SU-DHL-6 (cell line): ENCODE measurements at regions not wholly inside any gene's neighbourhood (a gene's known extent, or its start where the extent isn't known, plus 50 kb on each side); places are given as distances from the start of the nearest gene placed in this dataset.

Experiments
- H2AFZ ChIP-seq: fragments of 200-600 bp; sonication (generic); 2 replicates; pipeline ENCODE4 v1.6.1; 2014; ENCODE audit warnings: low read depth, mild to moderate bottlenecking, moderate library complexity, mixed read lengths, antibody characterized with exemption, low read length; ENCODE audit not compliant: severe bottlenecking
- H3F3A ChIP-seq: fragments of 200-600 bp; shearing (Covaris generic); 2 replicates; pipeline ENCODE4 v1.6.0; 2016; ENCODE audit warnings: antibody characterized with exemption, mild to moderate bottlenecking; ENCODE audit not compliant: insufficient read depth
- H3K27ac ChIP-seq: fragments of 200-600 bp; sonication (generic); 2 replicates; pipeline ENCODE4 v1.5.1; 2016; ENCODE audit warnings: low read depth, mild to moderate bottlenecking, low read length, moderate library complexity, mixed read lengths
- H3K27me3 ChIP-seq: fragments of 200-600 bp; sonication (generic), shearing (Covaris generic); 2 replicates; pipeline ENCODE4 v1.6.0; 2014; ENCODE audit warnings: mild to moderate bottlenecking, low read length
- H3K36me3 ChIP-seq: fragments of 200-600 bp; sonication (generic); 2 replicates; pipeline ENCODE4 v1.6.1; 2014; ENCODE audit warnings: mild to moderate bottlenecking, low read length, mixed read lengths
- H3K4me2 ChIP-seq: fragments of 300-600, 200-600 bp; shearing (Covaris generic), sonication (generic); 2 replicates; pipeline ENCODE4 v1.6.0; 2014; ENCODE audit warnings: low read length, low read depth, mild to moderate bottlenecking; ENCODE audit not compliant: poor library complexity, severe bottlenecking
- H3K4me3 ChIP-seq: fragments of 200-600 bp; sonication (generic); 2 replicates; pipeline ENCODE4 v1.5.1; 2014; ENCODE audit warnings: antibody characterized with exemption, low read length, mild to moderate bottlenecking, mixed read lengths; ENCODE audit not compliant: insufficient read depth, poor library complexity, severe bottlenecking
- H3K79me2 ChIP-seq: fragments of 200-600 bp; sonication (generic); 2 replicates; pipeline ENCODE4 v1.6.1; 2014; ENCODE audit warnings: mild to moderate bottlenecking, low read length, moderate library complexity; ENCODE audit not compliant: insufficient read depth
- H3K9ac ChIP-seq: fragments of 200-600 bp; sonication (generic); 2 replicates; pipeline ENCODE4 v1.7.0; 2014; ENCODE audit warnings: mild to moderate bottlenecking, low read length
- H3K9me2 ChIP-seq: fragments of 200-600 bp; sonication (generic); replicated peaks from 2 replicates; pipeline ENCODE4 v1.6.1; 2014; ENCODE audit warnings: low read length; ENCODE audit not compliant: insufficient read depth
- H3K9me3 ChIP-seq: fragments of 200-600 bp; sonication (generic); 2 replicates; pipeline ENCODE4 v1.6.1; 2014; ENCODE audit warnings: low read length, mixed read lengths; ENCODE audit not compliant: insufficient read depth
- H4K20me1 ChIP-seq: fragments of 200-600 bp; sonication (generic); 2 replicates; pipeline ENCODE4 v1.6.1; 2014; ENCODE audit warnings: low read depth, mild to moderate bottlenecking, antibody characterized with exemption, low read length, moderate library complexity, mixed read lengths
- EZH2phosphoT487 ChIP-seq: fragments of 200-600 bp; sonication (generic), shearing (Covaris generic); conservative IDR thresholded peaks from 2 replicates; pipeline ENCODE4 v1.6.1; 2018; ENCODE audit warnings: mild to moderate bottlenecking, antibody characterized with exemption, low read length, moderate library complexity, mixed read lengths
- TF ChIP-seq, protein P1 (sequence below): fragments of 200-600 bp; sonication (generic); IDR thresholded peaks from one replicate; pipeline ENCODE4 v1.5.1; 2017; ENCODE audit warnings: antibody characterized with exemption, mild to moderate bottlenecking, low read length, moderate library complexity; ENCODE audit not compliant: insufficient read depth, poor library complexity, severe bottlenecking

DNA sequence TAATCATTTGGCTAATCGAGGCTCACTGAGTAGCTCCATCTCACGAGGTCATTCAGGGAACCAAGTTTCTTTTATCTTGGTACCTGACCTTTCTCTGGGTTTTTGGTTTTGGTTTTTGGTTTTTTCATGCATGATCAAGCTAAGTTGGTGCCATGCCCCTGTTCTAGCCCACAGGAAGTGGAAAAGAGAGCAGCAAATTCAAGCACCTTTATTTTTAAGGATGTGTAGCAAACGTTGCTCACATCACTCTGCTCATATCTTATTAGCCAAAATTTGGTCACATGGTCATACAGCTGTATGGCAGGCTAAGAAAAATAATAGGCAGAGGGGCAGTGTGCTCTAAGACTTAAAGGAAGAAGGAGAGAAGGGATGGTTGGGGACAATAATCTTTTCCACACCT, 593.5 kb downstream of the DIAPH3 start:
- H3K4me3 ChIP-seq = no peak overlapping the region
- H4K20me1 ChIP-seq = no peaks in the 10 kb centered on the region
- no peaks in the 10 kb centered on the region for H3K27me3 ChIP-seq
- no peaks in the 10 kb centered on the region for H3K79me2 ChIP-seq
- TF ChIP-seq, protein P1, sequence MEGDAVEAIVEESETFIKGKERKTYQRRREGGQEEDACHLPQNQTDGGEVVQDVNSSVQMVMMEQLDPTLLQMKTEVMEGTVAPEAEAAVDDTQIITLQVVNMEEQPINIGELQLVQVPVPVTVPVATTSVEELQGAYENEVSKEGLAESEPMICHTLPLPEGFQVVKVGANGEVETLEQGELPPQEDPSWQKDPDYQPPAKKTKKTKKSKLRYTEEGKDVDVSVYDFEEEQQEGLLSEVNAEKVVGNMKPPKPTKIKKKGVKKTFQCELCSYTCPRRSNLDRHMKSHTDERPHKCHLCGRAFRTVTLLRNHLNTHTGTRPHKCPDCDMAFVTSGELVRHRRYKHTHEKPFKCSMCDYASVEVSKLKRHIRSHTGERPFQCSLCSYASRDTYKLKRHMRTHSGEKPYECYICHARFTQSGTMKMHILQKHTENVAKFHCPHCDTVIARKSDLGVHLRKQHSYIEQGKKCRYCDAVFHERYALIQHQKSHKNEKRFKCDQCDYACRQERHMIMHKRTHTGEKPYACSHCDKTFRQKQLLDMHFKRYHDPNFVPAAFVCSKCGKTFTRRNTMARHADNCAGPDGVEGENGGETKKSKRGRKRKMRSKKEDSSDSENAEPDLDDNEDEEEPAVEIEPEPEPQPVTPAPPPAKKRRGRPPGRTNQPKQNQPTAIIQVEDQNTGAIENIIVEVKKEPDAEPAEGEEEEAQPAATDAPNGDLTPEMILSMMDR = no peak
- TF ChIP-seq EZH2phosphoT487 = no peak
- H3K9ac ChIP-seq = no peak overlapping the region
- no peak overlapping the region for H3K27ac ChIP-seq
- no peak overlapping the region for H2AFZ ChIP-seq
- H3K36me3 ChIP-seq = no peaks in the 10 kb centered on the region
- no peaks in the 10 kb centered on the region for H3K9me3 ChIP-seq
- H3F3A ChIP-seq = no peaks in the 10 kb centered on the region
- H3K4me2 ChIP-seq = no peak overlapping the region
- no peaks in the 10 kb centered on the region for H3K9me2 ChIP-seq

DNA sequence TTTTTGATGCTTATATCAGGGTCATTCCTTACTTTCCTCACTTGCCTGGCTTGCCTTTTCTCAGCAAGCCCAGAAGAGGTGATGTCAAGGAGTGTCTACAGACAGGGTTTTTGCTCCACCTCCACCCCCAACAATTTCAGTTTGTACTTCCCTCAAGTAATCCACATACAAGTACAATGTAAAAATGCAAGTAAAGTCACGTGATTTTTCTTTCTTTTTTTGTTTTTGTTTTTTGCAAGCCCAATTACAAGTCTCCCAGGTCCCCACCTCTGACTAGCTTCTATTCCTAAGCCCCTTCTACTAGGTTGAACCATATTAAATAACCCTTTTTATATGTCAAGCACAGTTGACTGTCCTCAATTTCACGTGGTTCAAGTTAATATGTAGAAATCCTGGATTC, 579.6 kb downstream of the DIAPH3 start:
- Histone ChIP-seq H3K4me2 (no peak overlapping the region), H3K4me3 (no peak overlapping the region), H2AFZ (no peak overlapping the region), H4K20me1 (no peaks in the 10 kb centered on the region), H3F3A (no peaks in the 10 kb centered on the region), H3K9me3 (no peaks in the 10 kb centered on the region), H3K27ac (no peak overlapping the region), H3K79me2 (no peaks in the 10 kb centered on the region), H3K36me3 (no peaks in the 10 kb centered on the region), H3K9me2 (no peaks in the 10 kb centered on the region), H3K9ac (no peak overlapping the region), H3K27me3 (no peaks in the 10 kb centered on the region)
- no peak for TF ChIP-seq EZH2phosphoT487
- TF ChIP-seq, protein P1 = no peak

DNA sequence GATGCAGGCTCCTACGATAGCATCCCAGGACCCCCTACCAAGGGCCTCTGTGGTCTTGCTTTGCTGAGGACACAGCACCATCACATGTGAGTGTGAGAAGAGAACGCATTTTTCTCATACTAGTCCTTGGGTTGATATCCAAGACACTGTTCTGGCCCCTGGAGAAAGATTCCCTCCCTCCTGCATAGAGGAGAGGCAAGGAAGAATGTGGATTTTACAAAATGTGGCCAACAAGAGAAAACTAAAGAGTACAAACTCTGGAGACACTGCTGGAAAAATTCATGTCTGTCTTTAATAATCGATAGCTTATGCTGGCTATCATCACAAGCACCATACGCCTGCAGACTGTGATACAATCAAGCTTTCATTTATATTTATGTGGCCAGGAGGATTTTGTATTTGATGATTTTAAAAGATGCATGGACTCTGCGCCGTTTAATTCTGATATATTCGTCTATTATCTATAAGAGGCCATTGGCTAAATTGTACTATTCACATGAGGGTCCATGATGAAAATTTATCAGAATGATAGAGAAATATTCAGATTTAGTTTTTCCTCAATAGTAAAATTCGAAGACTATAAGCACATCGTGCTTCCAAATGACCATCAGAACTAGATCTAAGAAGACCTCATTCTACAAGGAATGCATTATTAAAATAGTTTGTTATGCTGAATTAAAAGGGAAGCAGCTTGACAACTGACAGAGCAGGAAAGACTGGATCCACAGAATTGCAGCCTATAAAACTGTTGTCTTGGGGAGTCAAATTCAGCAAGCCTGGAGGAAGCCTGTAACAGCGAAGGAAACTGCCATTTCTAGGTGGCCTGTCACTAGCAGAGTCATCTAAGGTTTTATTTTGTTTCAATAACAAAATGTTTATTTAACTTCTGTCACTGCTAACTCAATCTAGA, 578.7 kb downstream of the DIAPH3 start:
- no peaks in the 10 kb centered on the region for H3K9me3 ChIP-seq
- no peak for TF ChIP-seq EZH2phosphoT487
- TF ChIP-seq, protein P1 = no peak

More for the DNA sequence above, 578.7 kb downstream of the DIAPH3 start:
- Histone ChIP-seq H3K4me3 (no peak overlapping the region), H4K20me1 (no peaks in the 10 kb centered on the region), H3K36me3 (no peaks in the 10 kb centered on the region), H3K27me3 (no peaks in the 10 kb centered on the region), H3K9me2 (no peaks in the 10 kb centered on the region), H3K9ac (no peak overlapping the region), H3K79me2 (no peaks in the 10 kb centered on the region), H2AFZ (no peak overlapping the region), H3F3A (no peaks in the 10 kb centered on the region), H3K27ac (no peak overlapping the region), H3K4me2 (no peak overlapping the region)
